GM19025 (cell line): ENCODE measurements at regions not wholly inside any gene's neighbourhood (a gene's known extent, or its start where the extent isn't known, plus 50 kb on each side); places are given as distances from the start of the nearest gene placed in this dataset.
"Not testable (repeated sequence)": the region's sequence is repeated elsewhere in the genome, so short reads cannot be mapped to it uniquely, and the experiment has no call there.

Experiments
- ATAC-seq: cut with Tn5 transposase; IDR thresholded peaks from one replicate; pipeline ENCODE4 v1.9.1; 2021; ENCODE audit warnings: mild to moderate bottlenecking, low read depth, moderate library complexity; ENCODE audit not compliant: unreplicated experiment

DNA sequence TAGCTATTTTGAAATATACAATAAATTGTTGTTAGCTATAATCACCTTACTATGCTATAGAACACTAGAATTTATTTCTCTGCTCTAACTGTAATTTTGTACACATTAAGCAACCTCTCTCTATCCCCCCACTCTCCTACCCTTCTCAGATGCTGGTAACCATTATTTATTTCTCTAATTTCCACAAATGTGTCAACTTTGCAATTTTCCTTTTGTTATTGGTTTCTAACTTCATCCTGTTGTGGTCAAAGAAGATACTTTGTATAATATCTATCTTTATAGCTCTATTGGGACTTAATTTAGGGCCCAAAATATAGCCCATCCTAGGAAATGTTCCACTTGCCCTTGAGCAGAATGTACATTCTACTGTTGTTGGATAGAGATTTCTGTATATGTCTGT is 229.3 kb downstream of the SATB1 start:
- no peak for ATAC-seq

DNA sequence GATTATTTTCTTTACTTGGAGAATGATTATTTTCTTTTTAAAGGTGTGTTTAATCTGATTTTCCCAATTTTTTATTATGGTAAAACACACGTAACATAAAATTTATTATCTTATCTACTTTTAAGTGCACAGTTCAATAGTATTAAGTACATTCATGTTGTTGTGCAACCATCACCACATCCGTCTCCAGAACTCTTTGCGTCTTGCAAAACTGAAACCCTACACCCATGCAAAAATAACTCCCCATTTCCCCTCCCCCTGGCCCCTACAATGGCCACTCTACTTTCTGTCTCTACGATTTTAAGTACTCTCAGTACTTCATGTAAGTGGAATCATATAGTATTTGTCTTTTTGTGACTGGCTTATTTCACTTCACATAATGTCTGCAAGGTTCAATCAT is 230.7 kb downstream of the SATB1 start:
- ATAC-seq: no peak

DNA sequence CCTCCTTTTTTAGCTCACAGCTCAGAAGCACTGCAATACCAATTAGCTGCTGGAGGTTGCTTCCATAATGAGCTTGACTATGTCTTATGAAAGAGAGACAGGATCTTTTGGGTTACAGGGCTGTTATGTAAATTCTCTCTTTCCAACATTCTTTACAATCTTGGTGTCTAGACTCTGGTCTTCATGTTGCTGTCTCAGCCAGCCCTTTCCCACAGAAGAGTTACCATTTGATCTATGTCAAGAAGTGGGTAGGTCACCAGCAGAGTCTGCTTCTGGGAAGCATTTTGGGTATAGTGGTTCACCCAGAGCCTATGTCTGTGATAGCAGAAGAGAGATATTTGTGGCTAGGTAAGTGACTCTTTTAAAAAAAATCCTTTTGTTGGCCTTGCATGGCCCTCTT is 234.5 kb downstream of the SATB1 start:
- no peak for ATAC-seq

DNA sequence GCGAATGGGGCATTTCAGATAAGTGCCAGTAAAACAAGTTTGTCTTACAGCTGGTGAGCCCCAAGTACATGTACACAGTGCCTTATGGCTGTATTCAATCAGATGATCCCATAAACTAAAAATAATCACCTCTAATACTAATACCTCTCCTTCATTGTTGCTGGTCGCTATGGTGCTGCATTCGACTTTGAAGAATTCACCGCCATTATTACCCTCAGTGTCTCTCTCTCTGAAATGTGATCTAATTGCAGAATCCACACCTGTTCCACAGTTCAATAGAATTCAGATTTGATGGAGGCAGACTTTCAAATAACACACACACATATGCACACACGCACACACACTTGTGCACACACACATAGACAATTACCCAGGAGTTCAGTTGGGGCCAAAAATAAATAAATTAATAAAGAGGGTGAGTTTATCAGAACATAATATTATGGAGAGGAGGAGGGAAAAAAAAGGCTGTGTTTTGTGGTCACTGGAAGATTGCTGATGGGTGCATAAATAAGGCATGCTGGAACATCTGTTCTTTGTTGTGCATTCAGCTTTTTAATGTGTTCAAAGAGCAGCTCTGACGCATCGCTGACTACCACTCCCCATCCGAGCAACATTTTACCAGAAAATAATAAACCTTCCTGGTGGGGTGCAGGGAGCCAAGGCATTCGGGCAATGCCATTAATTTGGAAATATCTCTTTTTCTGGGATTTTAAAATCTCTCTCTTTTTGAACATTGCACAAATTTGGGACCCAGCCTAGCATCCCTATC is 235.7 kb downstream of the SATB1 start:
- no peak for ATAC-seq

DNA sequence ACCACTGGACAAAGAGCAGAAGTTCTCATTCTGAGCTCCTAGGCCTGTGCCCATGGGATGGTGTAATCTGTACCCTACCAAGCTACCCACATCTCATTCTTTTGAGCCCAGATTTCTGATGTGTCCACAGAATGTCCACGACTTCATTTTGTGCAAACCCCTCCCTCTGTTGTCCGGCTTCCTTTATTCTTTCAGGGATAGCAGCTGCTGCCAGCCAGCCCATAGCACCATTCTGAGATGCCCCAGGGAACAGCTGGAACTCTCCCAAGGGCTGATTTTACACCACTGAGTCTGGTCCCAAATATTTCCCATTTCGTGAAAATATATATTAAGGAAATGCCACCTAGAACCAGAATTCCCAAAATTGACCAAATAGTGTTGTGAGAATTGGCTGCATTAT is 236.6 kb downstream of the SATB1 start:
- no peak for ATAC-seq

DNA sequence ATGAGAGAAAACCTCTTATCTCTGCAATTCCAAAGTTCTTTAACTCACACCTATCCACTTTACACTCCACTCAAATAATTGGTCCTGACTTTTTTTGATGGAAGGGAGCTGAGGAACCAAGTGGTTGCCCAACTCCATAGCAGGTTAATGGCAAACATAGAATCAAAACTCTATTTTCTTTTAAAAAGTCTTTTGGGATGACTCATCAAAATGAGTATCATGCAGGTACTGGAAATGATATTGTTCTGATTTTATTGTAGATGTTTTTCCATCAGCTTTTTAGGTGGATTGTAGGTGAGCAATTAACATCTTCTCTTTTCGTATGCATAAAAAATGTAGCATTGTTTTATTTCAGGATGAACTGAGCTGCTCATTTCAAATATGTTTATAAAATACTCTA is 239.5 kb downstream of the SATB1 start:
- ATAC-seq: no peak

DNA sequence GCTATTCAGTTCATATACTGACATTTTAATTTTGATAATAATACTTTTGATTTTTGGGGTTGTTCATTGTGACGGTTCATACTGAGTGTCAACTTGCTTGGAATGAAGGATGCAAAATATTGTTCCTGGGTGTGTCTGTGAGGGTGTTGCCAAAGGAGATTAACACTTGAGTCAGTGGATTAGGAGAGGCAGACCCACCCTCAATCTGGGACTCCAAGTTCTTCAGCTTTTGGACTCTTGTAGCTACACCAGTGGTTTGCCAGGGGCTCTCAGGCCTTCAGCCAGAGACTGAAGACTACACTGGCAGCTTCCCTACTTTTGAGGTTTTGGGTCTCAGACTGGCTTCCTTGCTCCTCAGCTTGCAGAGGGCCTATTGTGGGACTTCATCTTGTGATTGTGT is 242.2 kb downstream of the SATB1 start:
- ATAC-seq: not testable (repeated sequence)

DNA sequence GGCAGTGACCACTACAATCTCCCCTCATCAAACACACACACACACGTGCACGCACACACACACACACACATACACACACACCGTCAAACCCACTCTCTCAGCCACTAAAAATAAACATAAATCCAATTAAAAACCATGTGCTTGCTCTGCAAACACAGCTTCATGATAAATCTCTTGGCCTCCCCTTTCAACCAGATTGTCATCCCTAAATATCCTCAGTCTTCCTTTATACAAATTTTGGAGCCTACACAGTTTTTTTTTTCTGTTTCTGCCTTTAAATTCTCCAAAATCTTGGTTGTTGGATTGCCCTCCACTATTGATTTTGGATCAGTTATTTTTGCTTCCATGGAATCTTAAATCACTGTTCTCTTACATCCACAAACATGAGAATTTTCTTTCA is 245.6 kb downstream of the SATB1 start:
- no peak for ATAC-seq

DNA sequence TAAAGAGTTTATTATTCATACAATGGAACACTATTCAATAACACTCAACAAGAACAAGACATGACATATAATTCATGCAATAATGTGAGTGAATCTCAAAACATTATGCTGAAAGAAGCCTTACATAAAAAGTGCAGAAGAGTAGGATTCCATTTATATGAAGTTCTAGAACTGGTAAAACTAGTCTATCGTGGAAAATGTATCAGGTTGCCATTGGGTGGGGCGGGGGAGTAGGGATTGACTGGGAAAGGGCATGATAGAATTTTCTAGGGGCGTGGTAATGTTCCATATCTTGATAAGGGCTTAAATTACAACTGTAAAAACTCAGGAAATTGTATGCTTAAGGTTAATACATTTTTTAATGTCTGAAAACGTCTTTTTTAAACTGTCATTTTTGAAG is 247.9 kb downstream of the SATB1 start:
- ATAC-seq: no peak

DNA sequence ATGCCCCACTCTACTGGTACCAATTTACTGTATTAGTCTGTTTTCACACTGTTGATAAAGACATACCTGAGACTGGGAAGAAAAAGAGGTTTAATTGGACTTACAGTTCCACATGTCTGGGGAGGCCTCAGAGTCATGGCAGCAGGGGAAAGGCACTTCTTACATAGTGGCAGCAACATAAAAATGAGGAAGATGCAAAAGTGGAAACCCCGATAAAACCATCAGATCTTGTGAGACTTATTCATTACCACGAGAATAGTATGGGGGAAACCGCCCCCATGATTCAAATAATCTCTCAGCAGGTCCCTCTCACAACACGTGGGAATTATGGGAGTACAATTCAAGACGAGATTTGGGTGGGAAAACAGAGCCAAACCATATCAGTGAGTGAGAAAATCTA is 251.2 kb downstream of the SATB1 start:
- not testable (repeated sequence) for ATAC-seq

DNA sequence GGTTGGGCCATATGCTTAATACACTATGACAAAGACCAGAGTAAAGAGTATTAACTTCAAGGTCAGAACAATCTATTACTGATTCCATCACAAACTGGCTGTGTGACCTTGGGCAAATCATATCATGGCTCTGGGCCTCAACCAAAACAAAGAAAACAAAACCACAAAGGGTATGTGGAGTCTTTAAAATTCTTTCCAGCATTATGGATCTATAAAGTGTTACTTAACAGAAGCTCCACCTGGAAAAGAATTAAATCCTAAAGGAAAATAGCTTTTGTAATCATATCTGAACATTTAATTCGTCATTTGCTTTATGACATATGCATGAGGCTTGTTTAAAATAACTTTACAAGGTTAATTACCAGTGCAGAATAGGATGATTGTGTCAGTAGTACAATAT is 265.5 kb downstream of the SATB1 start:
- ATAC-seq: no peak

DNA sequence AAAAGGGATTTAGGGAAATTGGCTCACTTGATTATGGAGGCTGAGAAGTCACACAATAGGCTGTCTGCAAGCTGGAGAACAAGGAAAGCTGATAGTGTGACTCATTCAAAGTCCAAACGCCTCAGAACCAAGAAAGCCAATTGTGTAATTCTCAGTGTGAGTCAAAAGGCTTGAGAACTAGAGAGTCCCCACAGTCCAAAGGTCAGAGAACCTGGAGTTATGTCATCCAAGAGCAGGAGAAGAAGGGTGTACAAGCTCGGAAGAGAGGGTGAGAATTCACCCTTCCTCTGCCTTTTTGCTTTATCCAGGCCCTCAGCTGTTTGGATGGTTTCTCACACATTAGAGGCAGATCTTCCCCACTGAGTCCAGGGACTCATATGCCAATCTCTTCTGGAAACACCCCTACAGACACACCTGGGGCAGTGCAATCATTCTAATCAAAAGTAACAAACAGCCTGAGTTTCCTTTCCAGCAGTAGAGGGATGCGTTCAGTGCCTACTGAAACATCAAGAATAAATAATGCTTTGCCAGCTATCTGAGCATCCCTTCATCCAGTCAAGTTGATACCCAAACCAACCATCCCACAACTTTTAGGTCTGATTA is 271.5 kb downstream of the SATB1 start:
- ATAC-seq: peak; percentile 56

DNA sequence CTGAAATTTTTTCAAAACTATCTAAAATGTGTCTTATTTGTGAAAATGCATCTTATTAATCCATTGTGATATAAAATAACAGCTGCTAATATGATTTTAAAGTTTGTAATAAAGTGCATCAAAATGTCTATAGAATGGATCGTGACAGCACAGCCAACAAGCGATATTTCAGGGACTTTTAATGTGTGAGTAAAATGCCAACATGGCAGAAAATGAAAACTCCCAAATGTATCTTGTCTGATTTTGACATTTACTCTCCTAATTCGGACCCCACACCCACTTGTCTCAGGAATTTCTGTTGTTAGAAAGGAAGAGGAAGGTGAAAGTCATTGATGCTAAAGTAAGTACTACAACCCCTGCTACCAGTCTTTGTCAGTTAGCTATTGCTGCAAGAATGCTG is 273.9 kb downstream of the SATB1 start:
- no peak for ATAC-seq

DNA sequence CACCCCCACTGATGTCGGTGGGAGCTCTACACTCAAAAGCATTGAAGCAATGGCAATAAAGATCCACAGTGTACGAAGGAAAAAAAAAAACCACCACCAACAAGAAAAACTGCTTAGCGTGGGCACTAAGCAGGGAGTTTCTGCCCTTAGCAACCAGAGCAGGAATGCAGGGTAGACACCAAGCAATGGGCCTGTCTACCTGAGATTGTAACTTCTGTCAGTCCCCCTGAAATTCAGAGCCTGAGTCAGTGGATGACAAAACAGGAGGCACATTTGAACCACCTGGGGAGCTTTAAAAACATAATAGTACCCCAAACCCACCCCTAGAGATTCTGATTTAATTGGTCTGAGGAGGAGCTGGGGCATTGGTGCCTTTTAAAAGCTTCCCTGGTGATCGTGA is 275.2 kb downstream of the SATB1 start:
- no peak for ATAC-seq

DNA sequence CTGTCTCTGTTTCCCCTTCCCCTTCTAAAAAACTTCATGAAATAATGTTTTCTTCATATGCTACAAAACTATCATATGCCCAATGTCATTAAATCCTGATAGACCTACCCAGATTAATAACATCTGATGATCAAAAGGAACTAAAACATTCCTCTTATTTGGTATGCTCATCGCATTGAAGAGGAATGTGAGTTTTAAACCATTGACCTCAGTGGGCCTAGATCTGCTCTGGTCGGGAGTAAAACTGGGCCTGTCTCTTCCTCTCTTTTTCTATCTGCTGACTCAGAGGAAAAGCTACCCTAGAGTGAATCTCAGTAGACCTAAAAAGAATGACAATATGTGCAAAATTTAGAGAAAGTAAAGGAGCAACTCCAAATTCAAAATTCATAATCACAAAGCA is 275.8 kb downstream of the SATB1 start:
- no peak for ATAC-seq

DNA sequence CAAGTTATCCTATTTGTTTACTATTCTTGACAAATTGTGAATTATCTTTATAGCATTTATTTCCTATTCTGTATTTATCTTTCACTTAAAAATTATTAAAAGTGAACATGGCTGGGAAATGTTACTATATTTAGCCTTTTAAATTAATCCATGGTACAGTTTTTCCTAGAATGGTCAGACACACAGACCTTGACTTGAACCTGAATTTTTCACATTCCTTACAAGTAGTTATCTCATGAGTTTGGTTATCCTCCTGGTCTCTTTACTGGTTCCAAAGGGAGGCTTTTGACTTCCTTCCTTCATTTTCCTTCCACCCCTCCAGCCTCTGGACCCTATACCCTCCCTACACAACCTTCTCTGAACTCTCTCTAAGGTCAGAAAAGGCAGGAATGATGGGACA is 280.6 kb downstream of the SATB1 start:
- ATAC-seq: no peak

DNA sequence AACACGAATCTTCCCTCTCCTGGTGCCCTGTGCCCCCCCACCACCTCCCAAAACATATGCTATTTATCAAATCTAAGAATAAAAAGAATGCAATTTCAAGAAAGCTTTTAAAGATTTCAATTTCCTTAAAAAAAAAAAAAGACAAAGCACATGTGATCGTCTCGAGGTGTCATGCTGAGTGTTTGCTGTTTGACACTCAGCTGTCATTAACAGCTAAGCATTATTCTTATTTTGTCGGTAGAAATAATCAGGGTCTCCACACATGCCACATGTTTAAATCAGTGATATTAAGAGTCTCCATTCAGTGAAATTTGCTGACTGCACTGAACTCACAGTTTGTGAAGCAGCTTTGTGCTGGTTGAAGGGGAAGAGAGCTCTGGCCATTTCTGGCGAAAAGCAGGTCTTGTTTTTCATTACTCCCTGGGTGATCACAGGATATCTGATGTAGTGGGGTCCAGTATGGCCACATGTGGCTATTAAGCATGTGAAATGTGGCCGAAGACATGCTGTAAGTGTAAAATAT is 281.8 kb downstream of the SATB1 start:
- no peak for ATAC-seq

DNA sequence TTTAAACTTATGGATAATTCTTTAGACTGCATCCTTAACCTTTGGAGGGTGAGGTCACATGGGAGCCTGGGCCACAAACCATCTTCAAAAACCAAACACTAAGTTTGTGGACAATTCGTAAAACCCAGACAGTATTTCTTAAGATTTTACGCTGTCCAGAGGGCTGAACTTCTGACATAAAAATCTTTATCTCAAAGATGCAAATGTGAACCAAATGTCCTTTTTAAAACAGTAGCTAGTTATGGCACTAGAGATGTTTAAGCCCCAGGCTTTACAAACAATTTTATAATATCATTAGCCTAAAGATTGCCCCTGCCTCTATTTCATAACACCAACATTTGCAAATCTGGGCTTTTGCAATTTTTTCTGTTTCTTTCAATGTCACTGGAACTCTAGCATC is 287.2 kb downstream of the SATB1 start:
- no peak for ATAC-seq

DNA sequence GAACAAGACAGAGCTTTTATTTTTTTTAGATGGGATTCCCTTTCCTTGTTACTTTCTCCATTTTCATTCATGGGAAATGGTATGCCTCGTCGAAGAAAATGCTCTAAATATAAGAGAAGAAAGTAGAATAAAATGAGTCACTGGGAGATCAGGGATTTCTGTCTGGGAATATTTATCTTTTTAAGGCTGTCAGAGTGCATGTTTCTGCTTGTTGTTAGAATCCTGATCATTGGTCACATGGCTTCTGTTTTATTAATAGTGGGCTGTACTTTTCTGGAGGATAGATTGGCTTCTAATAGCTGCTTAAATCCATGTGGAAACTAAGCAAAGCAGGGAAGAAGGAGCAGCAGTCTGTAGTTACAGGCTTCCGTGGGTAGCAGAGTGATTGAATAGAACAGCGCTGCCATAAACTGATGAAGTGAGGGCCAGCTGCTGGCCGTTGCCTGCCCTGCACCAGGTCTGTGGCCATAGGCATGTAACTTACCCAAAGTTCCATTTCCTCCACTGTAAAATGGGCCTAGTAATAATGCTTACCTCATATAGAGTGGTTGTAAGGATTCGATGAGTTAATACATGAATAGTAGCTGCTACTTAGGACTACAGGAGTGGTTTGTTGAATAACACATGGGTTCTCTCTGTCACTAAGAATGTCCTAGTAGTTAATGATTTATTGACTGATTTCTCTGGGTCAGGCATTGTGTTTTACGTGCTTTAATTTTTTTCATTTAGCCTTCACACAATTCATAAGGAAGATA is 289.9 kb downstream of the SATB1 start:
- ATAC-seq: no peak

DNA sequence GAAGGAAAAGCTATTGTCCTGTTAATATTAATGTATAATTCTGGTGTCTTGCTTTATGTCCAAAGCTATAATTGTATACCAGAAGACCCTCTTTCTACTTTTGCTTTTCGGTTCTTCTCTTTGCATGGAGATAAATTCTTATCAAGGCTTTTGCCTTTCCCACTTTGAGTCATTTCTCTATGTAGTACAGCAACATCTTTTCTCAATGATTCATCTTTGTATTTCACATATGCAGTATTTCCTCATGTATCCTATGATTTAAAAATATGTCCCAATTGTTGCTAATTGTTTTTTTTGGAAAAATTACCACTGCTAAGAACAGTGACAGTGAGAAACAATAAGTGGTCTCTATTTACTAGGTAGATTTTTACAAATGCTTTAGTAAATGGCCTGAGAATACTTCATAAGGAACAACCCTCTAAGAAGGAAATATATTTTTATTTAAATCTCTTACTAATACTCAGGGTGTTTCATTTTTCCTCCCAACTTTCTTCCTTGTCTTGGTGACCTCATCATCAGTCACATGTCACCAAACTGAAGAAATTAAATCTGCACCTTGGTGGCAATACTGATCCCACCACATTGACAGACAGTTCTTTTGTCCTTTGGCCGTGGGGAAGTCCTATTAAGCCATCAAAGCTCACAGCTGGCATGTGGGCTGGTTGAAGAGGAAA is 290.6 kb downstream of the SATB1 start:
- ATAC-seq: no peak

DNA sequence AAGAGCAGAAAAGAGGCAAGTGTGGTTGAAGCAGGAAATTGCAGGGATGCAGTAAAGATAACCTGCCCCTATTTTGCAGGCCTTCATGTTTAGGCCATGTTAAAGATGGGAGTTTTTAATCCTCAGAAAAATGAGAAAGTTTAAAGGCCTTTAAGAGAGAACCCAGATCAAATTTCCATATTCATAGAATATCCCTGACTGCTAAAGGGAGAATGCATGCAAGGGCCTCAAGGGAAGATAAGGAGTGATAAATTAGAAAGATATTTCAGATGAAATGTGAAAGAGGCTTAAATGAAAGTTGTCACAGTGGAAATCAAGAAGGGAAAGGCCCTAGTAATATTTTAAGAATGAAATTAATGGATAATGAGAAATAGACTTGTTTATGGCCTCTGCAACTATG is 292.1 kb downstream of the SATB1 start:
- ATAC-seq: no peak
